ENCODE measurements at regions not wholly inside any gene's neighbourhood (a gene's known extent, or its start where the extent isn't known, plus 50 kb on each side); places are given as distances from the start of the nearest gene placed in this dataset.

DNA sequence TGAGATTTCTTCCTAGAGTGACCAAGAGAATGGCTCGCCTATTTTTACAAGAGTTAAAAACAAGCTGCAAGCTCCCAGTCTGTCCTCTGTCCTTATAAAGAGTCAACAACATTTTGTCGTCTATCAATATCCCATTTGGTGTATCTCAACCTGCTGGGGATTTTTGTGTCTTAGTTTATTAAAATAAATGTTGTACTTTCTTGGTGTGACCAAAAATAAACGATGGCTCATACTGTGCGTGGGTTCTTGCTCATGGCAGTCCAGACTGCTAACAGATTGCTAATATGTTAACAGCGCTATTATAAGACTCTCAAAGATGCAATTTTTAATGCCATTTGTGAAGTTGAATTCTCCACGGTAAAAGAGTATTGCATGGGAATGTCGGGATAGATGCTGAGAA lies 569.9 kb downstream of the GABRG2 start:
- H3K23ac ChIP-seq (ENCODE audit: low read depth, low read length) = no peak overlapping the region
- H2BK20ac ChIP-seq (ENCODE audit: low read depth, low read length) = no peak overlapping the region
- peaks cover 9% of the 10 kb centered on the region for H3K9me3 ChIP-seq (ENCODE audit: control insufficient read depth, insufficient read depth, low read length)
- DNase-seq (no peak), ATAC-seq (ENCODE audit: low read depth) (no peak)
- no peaks in the 10 kb centered on the region for H3K27me3 ChIP-seq (ENCODE audit: control insufficient read depth, insufficient read depth, low read length)
- no peaks in the 10 kb centered on the region for H3K36me3 ChIP-seq (ENCODE audit: control insufficient read depth, insufficient read depth, low read length)
- in situ Hi-C loops (cut with MboI; ENCODE audit: low sequenced_read_pairs) = no loop called here
- no peaks in the 10 kb centered on the region for H3K4me1 ChIP-seq (ENCODE audit: control insufficient read depth, insufficient read depth, low read length)
- no peak overlapping the region for H2AK5ac ChIP-seq (ENCODE audit: low read depth, low read length)
- no peak overlapping the region for H3K9ac ChIP-seq (ENCODE audit: low read depth, low read length)
- no peak overlapping the region for H3K4me2 ChIP-seq (ENCODE audit: low read depth, low read length)
- H4K91ac ChIP-seq (ENCODE audit: insufficient read depth, low read depth, low read length) = no peak overlapping the region
- TF ChIP-seq POLR2A (IDR thresholded peaks at IDR 0.05; ENCODE audit: low read depth, low read length) (no peak), SMC3 (IDR thresholded peaks at IDR 0.05; ENCODE audit: low read depth, low read length) (no peak), CEBPB (IDR thresholded peaks at IDR 0.05; ENCODE audit: low read depth, low read length) (no peak)
- TF ChIP-seq, protein P1, sequence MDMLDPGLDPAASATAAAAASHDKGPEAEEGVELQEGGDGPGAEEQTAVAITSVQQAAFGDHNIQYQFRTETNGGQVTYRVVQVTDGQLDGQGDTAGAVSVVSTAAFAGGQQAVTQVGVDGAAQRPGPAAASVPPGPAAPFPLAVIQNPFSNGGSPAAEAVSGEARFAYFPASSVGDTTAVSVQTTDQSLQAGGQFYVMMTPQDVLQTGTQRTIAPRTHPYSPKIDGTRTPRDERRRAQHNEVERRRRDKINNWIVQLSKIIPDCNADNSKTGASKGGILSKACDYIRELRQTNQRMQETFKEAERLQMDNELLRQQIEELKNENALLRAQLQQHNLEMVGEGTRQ (IDR thresholded peaks at IDR 0.05; ENCODE audit: low read depth, low read length) = no peak
- POLR2A ChIA-PET (ENCODE audit: unreplicated experiment) = no interaction called here
- H3K18ac ChIP-seq (ENCODE audit: low read depth, low read length) = no peak overlapping the region
- BruUV-seq (replicated peaks) = no TSS peak
- CTCF ChIA-PET = no interaction called here
- H3K4me3 ChIP-seq (ENCODE audit: insufficient read depth, low read depth, low read length) = no peak overlapping the region
- no peak overlapping the region for H3K56ac ChIP-seq (ENCODE audit: extremely low read depth, insufficient read depth, low read length)
- no peaks in the 10 kb centered on the region for H3K9me1 ChIP-seq (ENCODE audit: insufficient read depth, low read length)
- no peak overlapping the region for H4K8ac ChIP-seq (ENCODE audit: low read depth in 2 of 2, low read length in 2 of 2)
- intact Hi-C loops (cut with micrococcal nuclease) = no loop called here
- H2AK9ac ChIP-seq (replicated peaks; ENCODE audit: low read depth, low read length, poor library complexity) = no peak overlapping the region
- dilution Hi-C loops (cut with HindIII; ENCODE audit: low sequenced_read_pairs, unreplicated experiment) = no loop called here
- no peak overlapping the region for H2BK5ac ChIP-seq (ENCODE audit: low read depth, low read length, poor library complexity, severe bottlenecking)
- no peak overlapping the region for H2AFZ ChIP-seq (replicated peaks; ENCODE audit: low read length, poor library complexity)
- no peaks in the 10 kb centered on the region for H4K20me1 ChIP-seq (ENCODE audit: insufficient read depth, low read length)
- no peak overlapping the region for H3K27ac ChIP-seq (ENCODE audit: insufficient read depth, low read length)
- 68% methylated on average over 3 of the region's 7 CpGs; no CpG with 5 or more reads in 1 of the 2 experiments for WGBS, 2 experiments (ENCODE audit: extremely low coverage in 2 of 2, insufficient read length in 1 of 2)
- H4K5ac ChIP-seq (ENCODE audit: low read depth, low read length) = no peak overlapping the region
- H3K14ac ChIP-seq (replicated peaks; ENCODE audit: low read depth, low read length) = no peak overlapping the region
- no peak overlapping the region for H2BK120ac ChIP-seq (ENCODE audit: low read depth, low read length)
- H3K79me1 ChIP-seq (ENCODE audit: low read depth in 1 of 2, low read length in 2 of 2) = no peaks in the 10 kb centered on the region
- no peak overlapping the region for H3K4ac ChIP-seq (ENCODE audit: low read depth, low read length)
- no peak overlapping the region for H2BK15ac ChIP-seq (ENCODE audit: low read depth, low read length)

Data from IMR-90 (cell line).